Progenitor cell of endocrine pancreas (in vitro differentiated cells): ENCODE measurements at regions not wholly inside any gene's neighbourhood (a gene's known extent, or its start where the extent isn't known, plus 50 kb on each side); places are given as distances from the start of the nearest gene placed in this dataset.

Experiments used
- DNase-seq: peaks from one replicate; pipeline ENCODE4 v3.0.0; 2021; ENCODE audit warnings: low spot score; ENCODE audit not compliant: unreplicated experiment
- H3K27ac Mint-ChIP-seq: 2 replicates; pipeline ENCODE4 v1.8.0; 2021; ENCODE audit warnings: mild to moderate bottlenecking, moderate library complexity, mixed read lengths
- H3K27me3 Mint-ChIP-seq: 2 replicates; pipeline ENCODE4 v1.8.0; 2021; ENCODE audit warnings: mixed read lengths
- H3K36me3 Mint-ChIP-seq: 2 replicates; pipeline ENCODE4 v1.8.0; 2022; ENCODE audit warnings: mixed read lengths; ENCODE audit not compliant: insufficient read depth
- H3K4me1 Mint-ChIP-seq: 2 replicates; pipeline ENCODE4 v1.8.0; 2021; ENCODE audit warnings: low read depth, mixed read lengths
- H3K4me3 Mint-ChIP-seq: 2 replicates; pipeline ENCODE4 v1.8.0; 2021; ENCODE audit warnings: low read depth, mild to moderate bottlenecking, moderate library complexity, mixed read lengths
- H3K9me3 Mint-ChIP-seq: 2 replicates; pipeline ENCODE4 v1.8.0; 2021; ENCODE audit warnings: low read depth, mixed read lengths
- CTCF ChIP-seq: fragments of 200-600 bp; sonication (generic); IDR thresholded peaks from one replicate; pipeline ENCODE4 v1.5.0; 2021; ENCODE audit warnings: antibody characterized with exemption, mild to moderate bottlenecking; ENCODE audit not compliant: unreplicated experiment

DNA sequence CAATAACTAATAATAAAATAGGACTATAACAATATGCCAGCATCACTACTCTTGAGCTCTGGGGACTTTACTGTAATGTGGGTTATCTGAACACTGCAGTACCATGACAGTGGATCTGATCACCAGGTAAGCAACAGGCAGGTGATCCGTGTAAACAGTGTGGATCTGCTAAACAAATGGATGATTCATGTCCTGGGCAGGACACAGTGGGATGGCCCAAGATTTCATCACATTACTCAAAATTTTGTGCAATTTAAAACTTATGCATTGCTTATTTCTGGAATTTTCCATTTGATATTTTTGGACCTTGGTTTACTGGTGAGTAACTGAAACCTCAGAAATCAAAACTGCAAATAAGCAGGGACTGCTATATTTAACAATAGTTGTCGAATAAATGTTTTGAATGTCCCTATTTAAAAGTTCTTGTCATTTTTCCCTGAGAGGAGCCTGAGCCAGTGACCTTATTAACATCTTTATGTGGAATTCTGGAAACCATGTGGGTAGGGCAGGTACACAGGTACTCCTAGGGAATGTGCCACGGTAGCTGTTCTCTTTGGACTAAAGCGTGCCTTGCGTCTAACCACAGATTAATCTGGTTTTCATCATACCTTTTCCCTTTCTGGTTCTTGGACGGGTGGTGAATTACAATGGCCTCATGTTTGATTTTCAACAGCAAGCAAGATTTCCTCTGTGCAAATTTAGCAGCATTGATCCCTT lies 214.5 kb upstream of the SASH1 start:
- Mint-ChIP-seq H3K4me3 (no peak overlapping the region), H3K4me1 (peaks cover 3% of the 10 kb centered on the region), H3K9me3 (no peaks in the 10 kb centered on the region), H3K36me3 (no peaks in the 10 kb centered on the region), H3K27me3 (no peaks in the 10 kb centered on the region), H3K27ac (no peak overlapping the region)
- TF ChIP-seq CTCF, result no peak
- DNase-seq, result no peak

- no peak overlapping the region for H3K4me3 Mint-ChIP-seq
- DNase-seq, result no peak
- peaks cover 7% of the 10 kb centered on the region for H3K9me3 Mint-ChIP-seq
- H3K4me1 Mint-ChIP-seq, result peaks cover 19% of the 10 kb centered on the region
- TF ChIP-seq CTCF, result no peak
- no peak overlapping the region for H3K27ac Mint-ChIP-seq
- H3K36me3 Mint-ChIP-seq, result no peaks in the 10 kb centered on the region
- H3K27me3 Mint-ChIP-seq, result no peaks in the 10 kb centered on the region
Observed at GRCh38 chr6:148134592-148134991, 208.0 kb upstream of the SASH1 start.

DNA sequence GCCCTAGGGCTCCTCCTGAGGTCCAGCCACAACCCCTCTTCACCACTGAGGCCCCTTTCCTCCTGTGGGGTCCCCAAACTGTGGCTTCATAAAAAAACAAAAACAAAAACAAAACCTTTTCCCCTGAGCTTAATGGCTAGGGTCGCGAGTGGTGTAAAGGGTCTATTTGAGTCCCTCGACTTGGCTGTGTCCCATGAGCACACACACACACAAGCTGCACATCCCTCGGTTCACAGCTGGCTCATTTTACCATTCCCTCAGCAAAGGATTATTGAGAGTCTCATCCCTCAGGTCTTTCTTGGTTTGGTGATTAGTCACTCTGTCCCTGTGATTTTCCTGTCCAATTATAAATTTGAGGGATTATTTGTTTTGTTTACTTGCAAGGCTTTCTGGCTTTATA lies 206.1 kb upstream of the SASH1 start:
- no peak for DNase-seq
- peaks cover 6% of the 10 kb centered on the region for H3K36me3 Mint-ChIP-seq
- H3K27me3 Mint-ChIP-seq, result no peaks in the 10 kb centered on the region
- no peak for TF ChIP-seq CTCF
- H3K4me3 Mint-ChIP-seq, result no peak overlapping the region
- no peak overlapping the region for H3K27ac Mint-ChIP-seq
- peaks cover 15% of the 10 kb centered on the region for H3K9me3 Mint-ChIP-seq
- H3K4me1 Mint-ChIP-seq, result peaks cover 19% of the 10 kb centered on the region

DNA sequence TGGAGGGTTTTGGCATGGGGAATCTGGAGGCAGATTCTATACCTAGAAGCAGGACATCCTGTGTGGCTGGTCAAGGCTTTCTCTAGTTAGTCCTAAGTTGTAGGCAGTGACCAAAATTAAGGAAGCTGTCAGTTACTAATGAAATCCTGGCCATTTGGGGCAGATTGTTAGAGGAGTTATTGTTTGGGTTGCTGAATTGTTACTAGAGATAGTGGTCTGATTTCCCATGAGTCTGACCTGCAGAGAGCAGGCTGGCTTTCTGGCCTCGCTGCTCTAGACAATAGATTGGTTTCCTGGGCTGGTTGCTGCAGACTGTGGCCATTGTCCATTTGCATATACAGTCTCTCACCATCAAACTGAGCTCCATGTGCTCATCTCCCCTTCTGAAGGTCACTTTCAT lies 205.0 kb upstream of the SASH1 start:
- peaks cover 6% of the 10 kb centered on the region for H3K36me3 Mint-ChIP-seq
- no peak overlapping the region for H3K27ac Mint-ChIP-seq
- no peak for DNase-seq
- H3K4me1 Mint-ChIP-seq, result peaks cover 22% of the 10 kb centered on the region
- no peak for TF ChIP-seq CTCF
- no peaks in the 10 kb centered on the region for H3K27me3 Mint-ChIP-seq
- no peak overlapping the region for H3K4me3 Mint-ChIP-seq
- peaks cover 17% of the 10 kb centered on the region for H3K9me3 Mint-ChIP-seq

DNA sequence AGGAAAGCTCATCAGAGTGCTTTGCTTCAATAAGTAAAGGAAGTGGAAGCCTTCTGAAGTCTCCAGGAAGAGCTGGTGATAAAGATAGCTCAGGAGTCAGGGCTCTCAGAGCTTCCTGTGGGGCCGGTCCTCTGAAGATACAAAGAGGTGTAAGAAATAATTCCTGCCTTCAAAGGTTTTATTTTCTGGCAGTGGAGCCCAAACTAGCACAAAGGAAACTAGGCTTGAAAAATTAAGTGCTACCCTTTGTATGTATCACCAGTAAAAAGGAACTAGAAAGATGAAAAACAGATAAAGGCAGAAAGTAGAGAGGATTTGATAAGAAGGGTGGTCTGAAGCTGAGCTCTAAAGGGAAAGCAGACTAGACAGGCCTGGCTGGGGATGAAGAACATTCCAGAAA lies 204.1 kb upstream of the SASH1 start:
- Mint-ChIP-seq H3K9me3 (peaks cover 17% of the 10 kb centered on the region), H3K4me1 (peaks cover 29% of the 10 kb centered on the region), H3K36me3 (peaks cover 6% of the 10 kb centered on the region), H3K4me3 (no peak overlapping the region), H3K27me3 (no peaks in the 10 kb centered on the region), H3K27ac (no peak overlapping the region)
- TF ChIP-seq CTCF, result no peak
- no peak for DNase-seq
